ENCODE measurements at regions not wholly inside any gene's neighbourhood (a gene's known extent, or its start where the extent isn't known, plus 50 kb on each side); places are given as distances from the start of the nearest gene placed in this dataset.

- no peak for TF ChIP-seq ZNF274 (IDR thresholded peaks at IDR 0.05; ENCODE audit: low read depth, low read length)
- TF ChIP-seq SUZ12 (IDR thresholded peaks at IDR 0.05; ENCODE audit: extremely low read depth, insufficient read depth, insufficient read length): no peak
Observed at GRCh38 chr13:104782741-104783140, 1716.5 kb upstream of the SLC10A2 start.
